LNCaP clone FGC (cell line): ENCODE measurements at regions not wholly inside any gene's neighbourhood (a gene's known extent, or its start where the extent isn't known, plus 50 kb on each side); places are given as distances from the start of the nearest gene placed in this dataset.
A peak's percentile ranks its signal among the peaks of the same experiment; 100 is the strongest.

ENCODE experiments used
- DNase-seq: peaks from one replicate; pipeline ENCODE4 v3.0.0-alpha.2; 2011; ENCODE audit warnings: low read depth
- H3K4me3 ChIP-seq: 2 replicates; pipeline ENCODE4 v1.5.1; 2011; ENCODE audit warnings: mild to moderate bottlenecking, low read depth, low read length, control low read depth
- CTCF ChIP-seq: IDR thresholded peaks from 2 replicates; pipeline ENCODE4 v1.5.1; 2012; ENCODE audit warnings: mild to moderate bottlenecking; ENCODE audit not compliant: control insufficient read depth, insufficient read depth; ENCODE audit errors: extremely low read depth

GRCh38 chr16:80208743-80209142, 332.1 kb upstream of the DYNLRB2 start:
- DNase-seq: no peak
- no peak for TF ChIP-seq CTCF
- H3K4me3 ChIP-seq: no peak overlapping the region

- peak; percentile 51 for DNase-seq
- no peak overlapping the region for H3K4me3 ChIP-seq
- TF ChIP-seq CTCF: no peak
Observed at GRCh38 chr16:80208015-80208414, 332.8 kb upstream of the DYNLRB2 start.

- no peak for TF ChIP-seq CTCF
- no peak for DNase-seq
- no peak overlapping the region for H3K4me3 ChIP-seq
Observed at GRCh38 chr16:80203821-80204220, 337.0 kb upstream of the DYNLRB2 start.

- H3K4me3 ChIP-seq: no peak overlapping the region
- no peak for DNase-seq
- TF ChIP-seq CTCF: no peak
Observed at GRCh38 chr16:80202831-80203413, 337.9 kb upstream of the DYNLRB2 start.

GRCh38 chr16:80200079-80200478, 340.7 kb upstream of the DYNLRB2 start:
- no peak overlapping the region for H3K4me3 ChIP-seq
- DNase-seq: no peak
- no peak for TF ChIP-seq CTCF

GRCh38 chr16:80199614-80200013, 341.2 kb upstream of the DYNLRB2 start:
- no peak overlapping the region for H3K4me3 ChIP-seq
- no peak for TF ChIP-seq CTCF
- DNase-seq: no peak

GRCh38 chr16:80198311-80199299, 342.2 kb upstream of the DYNLRB2 start:
- no peak for TF ChIP-seq CTCF
- no peak overlapping the region for H3K4me3 ChIP-seq
- DNase-seq: peak; percentile 93
